H9 (cell line): ENCODE measurements at regions not wholly inside any gene's neighbourhood (a gene's known extent, or its start where the extent isn't known, plus 50 kb on each side); places are given as distances from the start of the nearest gene placed in this dataset.

Experiments used
- DNase-seq: peaks from one replicate; pipeline ENCODE4 v3.0.0-alpha.2; 2017
- H2AFZ ChIP-seq: one replicate; pipeline ENCODE4 v1.6.1; 2013; ENCODE audit warnings: mild to moderate bottlenecking, low read length, control low read depth, moderate library complexity
- H2AK5ac ChIP-seq: 2 replicates; pipeline ENCODE4 v1.6.1; 2013; ENCODE audit warnings: low read length, control low read depth, mixed read lengths; ENCODE audit not compliant: insufficient read length
- H2BK120ac ChIP-seq: one replicate; pipeline ENCODE4 v1.6.1; 2013; ENCODE audit warnings: low read depth, mild to moderate bottlenecking, low read length, control low read depth, inconsistent platforms; ENCODE audit not compliant: poor library complexity, severe bottlenecking
- H2BK12ac ChIP-seq: 2 replicates; pipeline ENCODE4 v1.6.1; 2013; ENCODE audit warnings: low read length, control low read depth, mixed read lengths, low read depth; ENCODE audit not compliant: insufficient read length
- H2BK15ac ChIP-seq: 2 replicates; pipeline ENCODE4 v1.6.1; 2013; ENCODE audit warnings: low read depth, low read length, control low read depth
- H2BK20ac ChIP-seq: one replicate; pipeline ENCODE4 v1.6.1; 2013; ENCODE audit warnings: low read depth, mild to moderate bottlenecking, low read length, control low read depth, inconsistent platforms; ENCODE audit not compliant: poor library complexity, severe bottlenecking
- H2BK5ac ChIP-seq: 2 replicates; pipeline ENCODE4 v1.6.1; 2013; ENCODE audit warnings: low read length, control low read depth, mixed read lengths; ENCODE audit not compliant: insufficient read length
- H3K14ac ChIP-seq: 2 replicates; pipeline ENCODE4 v1.6.1; 2013; ENCODE audit warnings: low read length, control low read depth; ENCODE audit not compliant: insufficient read depth
- H3K18ac ChIP-seq: 2 replicates; pipeline ENCODE4 v1.6.1; 2013; ENCODE audit warnings: low read depth, mild to moderate bottlenecking, mixed read lengths, low read length, control low read depth; ENCODE audit not compliant: insufficient read length
- H3K23ac ChIP-seq: 2 replicates; pipeline ENCODE4 v1.6.1; 2013; ENCODE audit warnings: low read length, control low read depth, mixed read lengths, low read depth; ENCODE audit not compliant: insufficient read length
- H3K23me2 ChIP-seq: 2 replicates; pipeline ENCODE4 v1.6.1; 2013; ENCODE audit warnings: low read depth, mild to moderate bottlenecking, mixed read lengths, low read length, control low read depth; ENCODE audit not compliant: insufficient read length, poor library complexity, severe bottlenecking
- H3K27ac ChIP-seq: 2 replicates; pipeline ENCODE4 v1.5.1; 2013; ENCODE audit warnings: low read length, control low read depth, mixed read lengths, low read depth; ENCODE audit not compliant: insufficient read length
- H3K27me3 ChIP-seq: 2 replicates; pipeline ENCODE4 v1.6.1; 2013; ENCODE audit warnings: low read length, control low read depth, inconsistent platforms; ENCODE audit not compliant: insufficient read depth
- H3K4ac ChIP-seq: 2 replicates; pipeline ENCODE4 v1.6.1; 2013; ENCODE audit warnings: low read depth, mild to moderate bottlenecking, control low read depth, inconsistent platforms, low read length, moderate library complexity
- H3K4me1 ChIP-seq: 2 replicates; pipeline ENCODE4 v1.6.1; 2013; ENCODE audit warnings: low read length, control low read depth, inconsistent platforms; ENCODE audit not compliant: insufficient read depth
- H3K4me2 ChIP-seq: 2 replicates; pipeline ENCODE4 v1.6.1; 2013; ENCODE audit warnings: low read length, control low read depth, mixed read lengths; ENCODE audit not compliant: insufficient read length, insufficient read depth
- H3K56ac ChIP-seq: 2 replicates; pipeline ENCODE4 v1.6.1; 2013; ENCODE audit warnings: low read depth, mild to moderate bottlenecking, mixed read lengths, low read length, control low read depth; ENCODE audit not compliant: insufficient read length
- H3K79me1 ChIP-seq: 2 replicates; pipeline ENCODE4 v1.6.1; 2013; ENCODE audit warnings: low read depth, mild to moderate bottlenecking, moderate library complexity, low read length, control low read depth, inconsistent platforms; ENCODE audit not compliant: insufficient read depth, poor library complexity, severe bottlenecking
- H3K79me2 ChIP-seq: 2 replicates; pipeline ENCODE4 v1.6.1; 2013; ENCODE audit warnings: low read length, control low read depth, inconsistent platforms; ENCODE audit not compliant: insufficient read depth
- H3K9ac ChIP-seq: 2 replicates; pipeline ENCODE4 v1.6.1; 2013; ENCODE audit warnings: low read length, control low read depth, mixed read lengths; ENCODE audit not compliant: insufficient read length; ENCODE audit errors: extremely low read depth
- H3K9me3 ChIP-seq: one replicate; pipeline ENCODE4 v1.6.1; 2013; ENCODE audit warnings: low read depth, low read length, inconsistent platforms; ENCODE audit not compliant: control insufficient read depth
- H3T11ph ChIP-seq: one replicate; pipeline ENCODE4 v1.6.1; 2013; ENCODE audit warnings: mild to moderate bottlenecking, low read length, control low read depth, inconsistent platforms
- H4K20me1 ChIP-seq: one replicate; pipeline ENCODE4 v1.6.1; 2013; ENCODE audit not compliant: control insufficient read depth, insufficient read length, insufficient read depth
- H4K5ac ChIP-seq: 2 replicates; pipeline ENCODE4 v1.6.1; 2013; ENCODE audit warnings: low read depth, mild to moderate bottlenecking, mixed read lengths, low read length, control low read depth; ENCODE audit not compliant: insufficient read length
- H4K8ac ChIP-seq: replicated peaks from 2 replicates; pipeline ENCODE4 v1.6.1; 2013; ENCODE audit warnings: low read length, control low read depth, mixed read lengths, low read depth; ENCODE audit not compliant: insufficient read length
- H4K91ac ChIP-seq: 2 replicates; pipeline ENCODE4 v1.6.1; 2013; ENCODE audit warnings: low read depth, mild to moderate bottlenecking, moderate library complexity, mixed read lengths, low read length, control low read depth; ENCODE audit not compliant: insufficient read length
- H3K27ac Mint-ChIP-seq, 3 experiments: 2 replicates in 2 of 3; 3 replicates in 1 of 3; pipeline ENCODE4 v1.8.0; 2020 to 2021; ENCODE audit warnings: mixed read lengths in 3 of 3, mild to moderate bottlenecking in 1 of 3, moderate library complexity in 1 of 3
- H3K27me3 Mint-ChIP-seq: 2 replicates; pipeline ENCODE4 v1.8.0; 2021; ENCODE audit warnings: low read depth, mild to moderate bottlenecking, moderate library complexity, mixed read lengths
- H3K36me3 Mint-ChIP-seq, 3 experiments: 2 replicates in 2 of 3; 3 replicates in 1 of 3; pipeline ENCODE4 v1.8.0; 2020 to 2021; ENCODE audit warnings: low read depth in 3 of 3, mixed read lengths in 3 of 3; ENCODE audit not compliant: insufficient read depth in 1 of 3
- H3K4me1 Mint-ChIP-seq, 2 experiments: 2 replicates each; pipeline ENCODE4 v1.8.0; 2020; ENCODE audit warnings: mixed read lengths in 2 of 2
- H3K4me3 Mint-ChIP-seq, 2 experiments: 2 replicates in 1 of 2; 3 replicates in 1 of 2; pipeline ENCODE4 v1.8.0; 2020 to 2021; ENCODE audit warnings: mild to moderate bottlenecking in 2 of 2, mixed read lengths in 2 of 2, moderate library complexity in 1 of 2
- H3K9me3 Mint-ChIP-seq, 2 experiments: 2 replicates in 1 of 2; 3 replicates in 1 of 2; pipeline ENCODE4 v1.8.0; 2020; ENCODE audit warnings: mild to moderate bottlenecking in 2 of 2, mixed read lengths in 2 of 2, moderate library complexity in 1 of 2
- WGBS: extraction: QIAGEN DNeasy Blood & Tissue Kit; methylation state at CpG from one replicate; pipeline ENCODE4 v1.1.7; 2013; ENCODE audit warnings: missing lambda C conversion rate, low lambda C conversion rate, mixed read lengths; ENCODE audit not compliant: insufficient read length; ENCODE audit errors: extremely low coverage; 5-methylcytosine and 5-hydroxymethylcytosine counted together
- TF ChIP-seq, protein P1 (sequence below): fragments of 200-600 bp; sonication (generic); conservative IDR thresholded peaks from 3 replicates; pipeline ENCODE4 v1.8.0; 2021; ENCODE audit warnings: antibody characterized with exemption, mild to moderate bottlenecking

DNA sequence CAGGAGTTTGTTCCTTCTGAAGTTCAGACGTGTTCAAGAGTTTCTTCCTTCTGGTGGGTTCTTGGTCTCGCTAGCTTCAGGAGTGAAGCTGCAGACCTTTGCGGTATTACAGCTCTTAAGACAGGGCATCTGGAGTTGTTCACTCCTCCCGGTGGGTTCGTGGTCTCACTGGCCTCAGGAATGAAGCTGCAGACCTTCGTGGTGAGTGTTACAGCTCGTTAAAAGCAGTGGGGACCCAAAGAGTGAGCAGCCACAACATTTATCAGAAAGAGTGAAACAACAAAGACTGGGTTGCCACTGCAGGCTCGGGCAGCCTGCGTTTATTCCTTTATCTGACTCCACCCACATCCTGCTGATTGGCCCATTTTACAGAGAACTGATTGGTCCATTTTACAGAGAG is 373.1 kb downstream of the ETS1 start:
- H4K91ac ChIP-seq = no peak overlapping the region
- no peak overlapping the region for H3K27ac ChIP-seq
- H3K23ac ChIP-seq = no peak overlapping the region
- H3K14ac ChIP-seq = no peak overlapping the region
- no peak overlapping the region for H3K9ac ChIP-seq
- H3K4me1 ChIP-seq = peaks cover 2% of the 10 kb centered on the region
- no peak overlapping the region for H2BK120ac ChIP-seq
- Mint-ChIP-seq H3K27ac (no peak overlapping the region), H3K4me1 (peaks cover 0 to 7% of the 10 kb centered on the region in 2 experiments; a peak in 1 of 4 replicates), H3K36me3 (peaks cover 2 to 21% (median 10%) of the 10 kb centered on the region in 3 experiments; a peak in 6 of 7 replicates), H3K9me3 (peaks cover 22 to 26% of the 10 kb centered on the region in 2 experiments), H3K27me3 (no peaks in the 10 kb centered on the region), H3K4me3 (no peak overlapping the region)
- H3T11ph ChIP-seq = no peak overlapping the region
- H3K23me2 ChIP-seq = no peaks in the 10 kb centered on the region
- no peak overlapping the region for H2BK12ac ChIP-seq
- no peak overlapping the region for H2BK15ac ChIP-seq
- H2BK5ac ChIP-seq = no peak overlapping the region
- no CpG with 5 or more reads among the region's 9 CpGs for WGBS
- no peaks in the 10 kb centered on the region for H3K79me2 ChIP-seq
- no peak overlapping the region for H4K8ac ChIP-seq
- H4K20me1 ChIP-seq = no peaks in the 10 kb centered on the region
- H3K4me2 ChIP-seq = no peak overlapping the region
- no peak overlapping the region for H3K4ac ChIP-seq
- no peak overlapping the region for H2BK20ac ChIP-seq
- DNase-seq = no peak
- no peaks in the 10 kb centered on the region for H3K9me3 ChIP-seq
- H3K56ac ChIP-seq = no peak overlapping the region
- no peaks in the 10 kb centered on the region for H3K27me3 ChIP-seq
- no peak overlapping the region for H2AK5ac ChIP-seq
- no peaks in the 10 kb centered on the region for H3K79me1 ChIP-seq
- no peak overlapping the region for H2AFZ ChIP-seq
- H3K18ac ChIP-seq = no peak overlapping the region
- TF ChIP-seq, protein P1, sequence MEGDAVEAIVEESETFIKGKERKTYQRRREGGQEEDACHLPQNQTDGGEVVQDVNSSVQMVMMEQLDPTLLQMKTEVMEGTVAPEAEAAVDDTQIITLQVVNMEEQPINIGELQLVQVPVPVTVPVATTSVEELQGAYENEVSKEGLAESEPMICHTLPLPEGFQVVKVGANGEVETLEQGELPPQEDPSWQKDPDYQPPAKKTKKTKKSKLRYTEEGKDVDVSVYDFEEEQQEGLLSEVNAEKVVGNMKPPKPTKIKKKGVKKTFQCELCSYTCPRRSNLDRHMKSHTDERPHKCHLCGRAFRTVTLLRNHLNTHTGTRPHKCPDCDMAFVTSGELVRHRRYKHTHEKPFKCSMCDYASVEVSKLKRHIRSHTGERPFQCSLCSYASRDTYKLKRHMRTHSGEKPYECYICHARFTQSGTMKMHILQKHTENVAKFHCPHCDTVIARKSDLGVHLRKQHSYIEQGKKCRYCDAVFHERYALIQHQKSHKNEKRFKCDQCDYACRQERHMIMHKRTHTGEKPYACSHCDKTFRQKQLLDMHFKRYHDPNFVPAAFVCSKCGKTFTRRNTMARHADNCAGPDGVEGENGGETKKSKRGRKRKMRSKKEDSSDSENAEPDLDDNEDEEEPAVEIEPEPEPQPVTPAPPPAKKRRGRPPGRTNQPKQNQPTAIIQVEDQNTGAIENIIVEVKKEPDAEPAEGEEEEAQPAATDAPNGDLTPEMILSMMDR = no peak
- no peak overlapping the region for H4K5ac ChIP-seq
